ENCODE measurements at regions not wholly inside any gene's neighbourhood (a gene's known extent, or its start where the extent isn't known, plus 50 kb on each side); places are given as distances from the start of the nearest gene placed in this dataset.

DNA sequence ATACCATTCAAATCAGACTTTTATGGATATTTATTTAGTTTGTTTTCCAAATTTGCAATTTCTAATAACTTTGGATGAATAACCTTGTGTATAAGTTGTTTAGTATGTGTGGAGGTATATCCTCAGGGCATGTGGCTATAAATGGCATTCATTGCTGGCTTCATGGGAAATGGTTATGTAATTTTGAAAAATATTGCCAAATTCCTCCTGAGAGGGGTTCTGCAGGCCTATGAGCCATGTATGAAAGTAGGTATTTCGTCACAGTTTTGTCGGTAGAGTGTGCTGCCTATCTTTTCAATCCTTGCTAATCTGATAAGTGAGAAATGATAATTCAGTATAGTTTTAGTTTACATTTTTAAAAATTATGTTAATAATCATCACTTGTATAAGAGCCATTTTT, 256.4 kb upstream of the ZNF385D start:
- H3K27ac ChIP-seq (ENCODE audit: extremely low read depth, low read depth, low read length) = no peak overlapping the region
- ChIA-PET CTCF (ENCODE audit: low intra/inter-chr PET ratio) (no interaction called here), POLR2A (no interaction called here)
- ATAC-seq (no peak), FAIRE-seq (no peak), DNase-seq (ENCODE audit: extremely low read depth in 1 of 4, low spot score in 3 of 4) (no peak)
- no peaks in the 10 kb centered on the region for H3K9me3 ChIP-seq (replicated peaks; ENCODE audit: control insufficient read depth, insufficient read depth, low read depth, low read length)
- no TSS peak for BruUV-seq (replicated peaks)
- intact Hi-C loops (cut with micrococcal nuclease) (no loop called here), in situ Hi-C loops (cut with MboI) (no loop called here)
- no peaks in the 10 kb centered on the region for H3K4me1 ChIP-seq (replicated peaks in 1 of 2; ENCODE audit: control insufficient read depth in 2 of 2, insufficient read depth in 2 of 2, low read length in 2 of 2)
- H3K4me2 ChIP-seq (ENCODE audit: insufficient read depth, low read length) = no peak overlapping the region
- WGBS (ENCODE audit: insufficient coverage, low coverage, missing lambda C conversion rate) = 9% methylated on average over 2 of the region's 2 CpGs
- H3K36me3 ChIP-seq (ENCODE audit: control insufficient read depth, insufficient read depth, low read length) = no peaks in the 10 kb centered on the region
- H3K79me2 ChIP-seq (ENCODE audit: control insufficient read depth, insufficient read depth, low read length) = no peaks in the 10 kb centered on the region
- H3K9me1 ChIP-seq (ENCODE audit: control insufficient read depth, insufficient read depth, low read length) = no peaks in the 10 kb centered on the region
- no peak overlapping the region for H3K4me3 ChIP-seq
- no peaks in the 10 kb centered on the region for H4K20me1 ChIP-seq (replicated peaks; ENCODE audit: control insufficient read depth, insufficient read depth, low read length)
- H3K9ac ChIP-seq (ENCODE audit: insufficient read depth in 1 of 2, low read depth in 2 of 2, low read length in 2 of 2) = no peak overlapping the region
- H2AFZ ChIP-seq (ENCODE audit: low read depth, low read length) = no peak overlapping the region
- no peaks in the 10 kb centered on the region for H3K27me3 ChIP-seq (ENCODE audit: control insufficient read depth in 2 of 2, insufficient read depth in 2 of 2, low read length in 2 of 2)
- TF ChIP-seq ZNF384 (IDR thresholded peaks at IDR 0.05; ENCODE audit: low read depth, low read length) (no peak), BCL6 (CRISPR knock-in tag; IDR thresholded peaks at IDR 0.05) (no peak), PHTF2 (CRISPR knock-in tag; IDR thresholded peaks at IDR 0.05) (no peak), DPF2 (IDR thresholded peaks at IDR 0.05) (no peak), PPARD (CRISPR knock-in tag; IDR thresholded peaks at IDR 0.05) (no peak), MCM7 (IDR thresholded peaks at IDR 0.05) (no peak), NKRF (IDR thresholded peaks at IDR 0.05; ENCODE audit: borderline replicate concordance) (no peak), PHF20 (IDR thresholded peaks at IDR 0.05; ENCODE audit: partially characterized antibody) (no peak), REST (IDR thresholded peaks at IDR 0.05; ENCODE audit: borderline replicate concordance) (no peak), REST (CRISPR knock-in tag; IDR thresholded peaks at IDR 0.05; ENCODE audit: low read depth) (no peak), KDM5B (IDR thresholded peaks at IDR 0.05; ENCODE audit: insufficient replicate concordance, low read depth, low read length) (no peak)
- TF ChIP-seq, protein P1, sequence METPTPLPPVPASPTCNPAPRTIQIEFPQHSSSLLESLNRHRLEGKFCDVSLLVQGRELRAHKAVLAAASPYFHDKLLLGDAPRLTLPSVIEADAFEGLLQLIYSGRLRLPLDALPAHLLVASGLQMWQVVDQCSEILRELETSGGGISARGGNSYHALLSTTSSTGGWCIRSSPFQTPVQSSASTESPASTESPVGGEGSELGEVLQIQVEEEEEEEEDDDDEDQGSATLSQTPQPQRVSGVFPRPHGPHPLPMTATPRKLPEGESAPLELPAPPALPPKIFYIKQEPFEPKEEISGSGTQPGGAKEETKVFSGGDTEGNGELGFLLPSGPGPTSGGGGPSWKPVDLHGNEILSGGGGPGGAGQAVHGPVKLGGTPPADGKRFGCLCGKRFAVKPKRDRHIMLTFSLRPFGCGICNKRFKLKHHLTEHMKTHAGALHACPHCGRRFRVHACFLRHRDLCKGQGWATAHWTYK (CRISPR knock-in tag; IDR thresholded peaks at IDR 0.05) = no peak
- TF ChIP-seq, protein P2, sequence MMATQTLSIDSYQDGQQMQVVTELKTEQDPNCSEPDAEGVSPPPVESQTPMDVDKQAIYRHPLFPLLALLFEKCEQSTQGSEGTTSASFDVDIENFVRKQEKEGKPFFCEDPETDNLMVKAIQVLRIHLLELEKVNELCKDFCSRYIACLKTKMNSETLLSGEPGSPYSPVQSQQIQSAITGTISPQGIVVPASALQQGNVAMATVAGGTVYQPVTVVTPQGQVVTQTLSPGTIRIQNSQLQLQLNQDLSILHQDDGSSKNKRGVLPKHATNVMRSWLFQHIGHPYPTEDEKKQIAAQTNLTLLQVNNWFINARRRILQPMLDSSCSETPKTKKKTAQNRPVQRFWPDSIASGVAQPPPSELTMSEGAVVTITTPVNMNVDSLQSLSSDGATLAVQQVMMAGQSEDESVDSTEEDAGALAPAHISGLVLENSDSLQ (IDR thresholded peaks at IDR 0.05) = no peak
